ENCODE measurements at regions not wholly inside any gene's neighbourhood (a gene's known extent, or its start where the extent isn't known, plus 50 kb on each side); places are given as distances from the start of the nearest gene placed in this dataset. TPM values are rescaled to one million over a fixed set of nuclear protein-coding genes. Genes with fewer than 3 reads are reported as not detected.

- intact Hi-C loops (cut with micrococcal nuclease): no loop called here
- Histone ChIP-seq H3K4me1 (no peaks in the 10 kb centered on the region), H3K27ac (replicated peaks) (no peak overlapping the region), H3K36me3 (no peaks in the 10 kb centered on the region), H3K9me3 (replicated peaks) (no peaks in the 10 kb centered on the region), H3K4me3 (no peak overlapping the region), H3K27me3 (ENCODE audit: low read depth) (peaks cover 56% of the 10 kb centered on the region)
- no peak for TF ChIP-seq CTCF (IDR thresholded peaks at IDR 0.05; ENCODE audit: borderline replicate concordance)
- DNase-seq: no peak
Measured at GRCh38 chr14:106876711-106877110, 1350.3 kb downstream of the TMEM121 start.

DNA sequence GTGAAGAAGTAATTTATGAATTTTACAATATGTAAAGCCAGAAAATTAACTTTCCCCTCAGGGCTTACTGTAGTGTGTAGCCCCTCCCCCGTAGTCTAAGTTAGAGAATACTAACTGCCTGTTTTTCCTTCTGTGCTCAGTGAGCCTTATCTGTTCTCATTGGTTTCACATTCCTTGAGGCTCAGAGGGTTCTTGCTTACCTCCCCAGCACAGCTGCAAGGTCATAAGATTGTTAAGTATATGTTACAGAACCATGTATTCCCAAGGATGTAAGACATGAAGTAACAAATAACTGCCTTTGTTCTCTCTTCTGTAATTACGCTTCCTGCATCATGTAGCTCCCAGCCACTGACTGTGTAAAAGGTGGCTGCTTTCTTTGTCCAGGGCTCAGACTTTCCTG is 1351.1 kb downstream of the TMEM121 start:
- H3K9me3 ChIP-seq (replicated peaks): no peaks in the 10 kb centered on the region
- no peaks in the 10 kb centered on the region for H3K36me3 ChIP-seq
- TF ChIP-seq CTCF (IDR thresholded peaks at IDR 0.05; ENCODE audit: borderline replicate concordance): no peak
- H3K27me3 ChIP-seq (ENCODE audit: low read depth): peaks cover 51% of the 10 kb centered on the region
- H3K27ac ChIP-seq (replicated peaks): no peak overlapping the region
- intact Hi-C loops (cut with micrococcal nuclease): no loop called here
- DNase-seq: no peak
- no peak overlapping the region for H3K4me3 ChIP-seq
- no peaks in the 10 kb centered on the region for H3K4me1 ChIP-seq

DNA sequence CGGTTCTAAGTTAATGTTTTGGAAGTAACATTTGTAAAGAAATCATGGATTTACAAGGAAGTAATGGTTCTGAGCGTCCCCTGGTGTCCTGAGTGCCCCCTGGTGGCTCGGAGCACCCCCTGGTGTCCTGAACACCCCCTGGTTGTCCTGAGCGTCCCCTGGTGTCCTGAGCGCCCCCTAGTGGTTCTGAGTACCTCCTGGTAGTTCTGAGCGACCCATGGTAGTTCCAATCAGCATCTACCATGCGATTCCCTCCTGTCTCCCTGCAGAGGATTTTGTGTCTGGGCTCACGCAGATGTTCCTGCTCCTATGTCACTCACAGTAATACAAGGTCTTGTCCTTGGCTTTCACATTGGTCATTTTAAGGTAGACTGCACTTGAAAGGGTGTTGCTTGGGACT is 1352.9 kb downstream of the TMEM121 start:
- Histone ChIP-seq H3K9me3 (replicated peaks) (peaks cover 7% of the 10 kb centered on the region), H3K27ac (replicated peaks) (no peak overlapping the region), H3K4me3 (no peak overlapping the region), H3K4me1 (no peaks in the 10 kb centered on the region), H3K36me3 (no peaks in the 10 kb centered on the region), H3K27me3 (ENCODE audit: low read depth) (peaks cover 43% of the 10 kb centered on the region)
- intact Hi-C loops (cut with micrococcal nuclease): no loop called here
- peak; percentile 31 for TF ChIP-seq CTCF (IDR thresholded peaks at IDR 0.05; ENCODE audit: borderline replicate concordance)
- DNase-seq: no peak

DNA sequence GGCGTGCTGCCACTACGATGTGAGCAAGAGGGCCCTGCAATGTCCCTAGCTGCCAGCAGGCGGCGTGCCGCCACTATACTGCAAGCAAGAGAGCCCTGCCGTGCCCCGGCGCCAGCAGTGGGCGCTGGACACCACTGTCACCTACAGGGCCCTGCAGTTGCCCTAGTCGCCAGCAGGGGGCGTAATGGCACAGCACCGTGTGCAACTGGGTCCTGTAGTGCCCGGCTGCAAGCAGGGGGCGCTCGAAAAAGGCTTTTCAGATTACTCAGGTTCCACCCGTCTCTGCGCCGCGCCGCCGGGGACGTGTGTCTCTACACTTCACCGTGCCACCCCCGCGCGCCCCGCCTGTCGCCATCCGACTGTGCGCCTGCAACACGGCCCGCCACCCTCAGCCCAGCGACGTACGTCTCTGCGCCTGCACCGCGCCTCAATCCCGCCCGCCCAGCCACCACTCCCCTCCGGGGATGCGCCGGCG is 1356.9 kb downstream of the TMEM121 start:
- peak; percentile 37 for TF ChIP-seq CTCF (IDR thresholded peaks at IDR 0.05; ENCODE audit: borderline replicate concordance)
- peaks cover 7% of the 10 kb centered on the region for H3K9me3 ChIP-seq (replicated peaks)
- H3K36me3 ChIP-seq: no peaks in the 10 kb centered on the region
- no peak for DNase-seq
- H3K4me1 ChIP-seq: no peaks in the 10 kb centered on the region
- intact Hi-C loops (cut with micrococcal nuclease): no loop called here
- H3K4me3 ChIP-seq: no peak overlapping the region
- no peak overlapping the region for H3K27ac ChIP-seq (replicated peaks)
- H3K27me3 ChIP-seq (ENCODE audit: low read depth): peaks cover 7% of the 10 kb centered on the region

Small RNA genes in the stretch of these regions (microRNA-seq; reads per million reads assigned to microRNA genes)
- gene MIR4507 (not detected), gene MIR4537 (not detected), gene MIR4538 (not detected), gene MIR4539 (not detected), gene MIR5195 (not detected), gene MIR8071-1 (not detected), gene MIR8071-2 (not detected)
